Urothelium cell line (cell line): ENCODE measurements at regions not wholly inside any gene's neighbourhood (a gene's known extent, or its start where the extent isn't known, plus 50 kb on each side); places are given as distances from the start of the nearest gene placed in this dataset.
"Not testable (repeated sequence)": the region's sequence is repeated elsewhere in the genome, so short reads cannot be mapped to it uniquely, and the experiment has no call there.

Source experiments
- DNase-seq: peaks from one replicate; pipeline ENCODE4 v3.0.0; 2011; ENCODE audit warnings: low spot score, mixed read lengths
- FAIRE-seq: peaks from 2 replicates; lab custom pipeline; 2011; peaks lifted over from hg19 to GRCh38; lab: Jason Lieb, UNC

DNA sequence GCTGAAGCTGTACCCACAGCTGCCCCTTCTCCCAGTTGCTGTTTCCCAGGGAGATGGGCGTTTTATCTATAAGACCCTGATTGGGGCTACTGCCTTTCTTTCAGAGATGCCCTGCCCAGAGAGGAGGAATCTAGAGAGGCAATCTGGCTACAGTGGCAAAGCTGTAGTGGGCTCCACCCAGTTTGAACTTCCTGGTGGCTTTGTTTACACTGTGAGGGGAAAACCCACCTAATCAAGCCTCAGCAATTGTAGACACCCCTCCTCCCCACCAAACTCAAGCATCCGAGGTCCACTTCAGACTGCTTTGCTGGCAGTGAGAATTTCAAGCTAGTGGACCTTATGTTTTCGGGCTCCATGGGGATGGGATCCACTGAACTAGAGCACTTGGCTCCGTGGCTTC lies 240.4 kb upstream of the AFF2 start:
- FAIRE-seq (no peak), DNase-seq (no peak)

DNA sequence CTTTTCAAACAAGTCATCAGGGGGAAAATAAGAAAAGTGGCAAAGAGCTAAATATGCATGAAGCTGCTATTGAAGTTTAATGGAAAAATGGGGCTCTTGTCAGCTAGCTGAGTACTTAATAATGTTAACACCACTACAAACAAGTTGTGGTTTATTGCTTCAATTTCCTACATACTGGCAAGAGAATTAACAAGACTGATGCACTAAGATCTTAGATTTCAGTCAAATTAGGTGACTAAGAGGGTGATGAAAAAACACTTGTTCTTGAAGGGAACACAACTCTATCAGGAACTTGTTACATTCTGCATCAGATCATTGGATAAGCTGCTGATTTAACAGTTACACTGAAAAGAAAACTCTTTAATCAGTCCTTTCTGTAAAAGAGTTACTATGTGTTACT lies 234.6 kb upstream of the AFF2 start:
- DNase-seq (no peak), FAIRE-seq (no peak)

DNA sequence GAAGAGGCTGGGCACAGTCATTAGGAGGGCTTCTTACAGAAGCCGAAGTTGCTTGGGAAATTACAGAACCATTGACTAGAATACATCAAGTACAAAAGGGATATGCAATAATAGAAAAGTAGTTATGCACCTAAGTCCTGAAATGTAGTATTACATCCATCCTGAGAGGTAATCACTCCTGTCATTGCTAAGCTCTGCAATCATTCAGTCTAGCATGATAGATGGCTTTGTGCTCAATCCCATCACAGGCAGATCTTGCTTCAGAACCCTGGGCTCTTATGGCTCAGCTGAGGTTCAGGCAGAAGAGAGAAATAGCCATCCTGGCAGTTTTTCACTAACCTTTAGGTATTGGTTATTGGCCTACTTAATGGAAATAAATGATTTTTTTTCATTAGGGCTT lies 231.7 kb upstream of the AFF2 start:
- DNase-seq = no peak
- FAIRE-seq = no peak

DNA sequence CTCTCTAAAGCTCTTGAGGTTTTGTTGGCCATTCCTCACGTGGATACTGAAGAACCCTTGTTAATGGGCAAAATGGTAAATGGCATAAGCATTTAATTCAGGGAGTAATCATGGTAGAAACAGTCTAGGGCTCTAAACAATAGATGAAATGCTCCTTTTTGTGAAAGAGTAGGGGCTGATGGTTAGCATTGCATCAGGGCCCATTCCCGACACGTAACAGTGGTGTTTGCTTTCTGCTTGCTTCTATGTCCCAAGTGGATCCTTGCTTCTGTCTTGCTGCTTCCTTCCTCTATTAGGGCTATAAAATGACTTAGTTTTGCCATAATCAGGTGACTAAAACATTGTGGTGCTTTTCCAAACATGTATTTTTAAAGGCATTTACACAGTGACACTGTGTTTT lies 230.9 kb upstream of the AFF2 start:
- no peak for DNase-seq
- FAIRE-seq = no peak

DNA sequence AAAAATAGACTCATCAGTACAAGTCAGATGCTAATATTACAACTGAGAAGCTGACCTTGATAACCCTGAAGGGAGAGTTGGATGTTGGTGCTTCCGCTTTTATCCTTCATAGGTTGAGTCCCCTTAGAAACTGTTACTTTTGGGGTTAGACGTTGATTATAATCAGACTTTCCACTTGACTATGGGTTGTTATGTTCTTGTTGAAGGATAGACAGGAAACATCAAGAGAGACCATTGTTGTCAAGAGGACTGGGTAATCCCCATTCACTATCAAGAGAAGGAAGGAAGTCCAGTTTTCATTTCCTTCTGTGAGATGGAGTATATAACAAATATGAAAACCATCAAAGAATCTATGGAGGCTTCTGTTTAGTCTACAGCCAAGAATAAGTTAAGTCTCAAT lies 229.9 kb upstream of the AFF2 start:
- FAIRE-seq (no peak), DNase-seq (no peak)

DNA sequence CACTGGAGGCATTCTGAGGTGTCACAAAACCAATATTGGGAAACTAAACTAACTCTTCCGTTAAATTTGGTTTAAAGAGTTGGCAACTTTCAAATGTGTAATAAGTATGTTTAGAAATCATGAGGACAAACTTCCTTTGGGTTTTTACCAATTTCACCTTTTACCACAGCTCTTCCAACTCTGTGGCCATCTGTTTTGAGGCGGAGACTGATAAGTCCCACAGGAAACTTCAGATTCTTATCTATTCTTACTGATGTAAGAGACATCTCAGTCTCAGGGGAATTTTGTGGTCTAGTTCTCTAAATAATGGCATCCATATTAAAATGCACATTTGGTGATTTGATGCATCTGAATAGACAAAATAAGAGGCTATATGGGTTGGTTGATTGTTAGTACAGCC lies 229.2 kb upstream of the AFF2 start:
- FAIRE-seq = no peak
- DNase-seq = no peak

DNA sequence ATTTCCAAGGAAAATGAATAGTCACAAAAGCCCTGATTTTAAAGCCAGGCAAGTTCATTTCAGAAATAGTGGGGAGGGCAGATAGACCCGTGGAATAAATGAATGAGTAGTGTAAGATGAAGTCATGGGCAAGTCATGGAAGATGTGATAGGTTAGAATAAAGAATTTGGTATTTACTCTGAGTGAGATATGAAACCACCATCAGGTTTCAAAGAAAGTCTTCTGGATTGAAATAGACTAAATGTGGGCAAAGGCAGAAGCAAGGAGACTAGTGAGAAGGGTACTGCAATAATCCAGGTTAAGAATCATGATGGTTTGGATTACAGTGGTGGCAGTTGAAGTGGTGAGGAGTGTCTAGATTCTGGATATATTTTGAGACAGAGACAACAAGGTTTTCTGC lies 218.5 kb upstream of the AFF2 start:
- FAIRE-seq = no peak

DNA sequence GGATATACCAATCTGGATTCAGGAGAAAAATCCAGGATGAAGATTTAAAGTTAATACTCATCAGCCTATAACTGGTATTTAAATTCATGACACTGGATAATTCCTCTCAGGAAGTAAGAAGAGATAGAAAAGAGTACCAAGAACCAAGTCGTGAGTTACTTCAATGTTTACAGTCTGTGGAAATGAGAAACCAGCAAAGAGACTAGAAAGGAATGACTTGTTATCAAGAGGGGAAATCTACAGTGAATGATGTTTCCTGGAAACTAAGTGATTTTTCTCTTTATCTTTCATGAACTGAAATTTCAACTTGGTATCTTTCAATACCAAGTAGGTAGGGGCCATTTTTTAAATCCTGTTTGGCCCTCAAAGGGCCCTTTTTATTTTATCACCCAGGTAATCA lies 217.9 kb upstream of the AFF2 start:
- FAIRE-seq (no peak), DNase-seq (no peak)

More for the DNA sequence above, 218.5 kb upstream of the AFF2 start:
- no peak for DNase-seq

DNA sequence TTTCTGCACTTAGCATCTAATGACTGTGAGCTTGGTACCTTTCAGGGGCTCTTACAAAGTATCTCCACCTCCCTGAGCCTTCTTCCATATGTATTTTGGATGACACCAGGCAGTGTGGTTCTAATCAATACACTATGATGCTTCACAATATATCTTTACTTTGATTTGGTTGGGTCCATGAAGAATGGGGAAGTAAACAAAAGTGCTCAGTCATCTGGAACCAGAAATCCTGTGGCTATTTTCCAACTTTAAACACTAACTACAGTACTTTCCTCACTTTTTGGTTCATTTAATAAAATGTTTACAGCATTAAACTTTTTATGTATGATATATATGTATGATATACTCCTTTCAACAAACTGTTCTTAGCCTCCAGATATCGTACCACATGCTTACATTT lies 216.4 kb upstream of the AFF2 start:
- DNase-seq = no peak
- no peak for FAIRE-seq

DNA sequence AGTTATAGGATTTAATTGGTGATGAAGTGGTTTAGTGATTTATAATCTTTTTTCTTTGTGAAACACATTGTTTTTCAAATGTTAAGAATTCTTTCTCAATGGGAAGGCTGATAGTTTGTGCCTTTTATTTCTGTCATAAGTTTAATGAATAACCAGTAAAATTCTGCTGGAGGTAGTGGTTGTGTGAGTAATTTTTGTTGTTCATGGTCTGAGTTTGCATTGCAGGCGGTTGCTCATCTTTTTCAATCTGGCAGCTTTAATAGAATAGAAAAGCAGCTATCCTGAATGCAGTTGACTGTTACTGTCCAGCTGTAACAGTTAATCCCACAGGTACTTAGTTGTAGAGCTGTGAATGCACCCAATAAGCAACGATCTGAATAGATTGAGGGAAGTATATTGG lies 215.6 kb upstream of the AFF2 start:
- FAIRE-seq (no peak), DNase-seq (no peak)

DNA sequence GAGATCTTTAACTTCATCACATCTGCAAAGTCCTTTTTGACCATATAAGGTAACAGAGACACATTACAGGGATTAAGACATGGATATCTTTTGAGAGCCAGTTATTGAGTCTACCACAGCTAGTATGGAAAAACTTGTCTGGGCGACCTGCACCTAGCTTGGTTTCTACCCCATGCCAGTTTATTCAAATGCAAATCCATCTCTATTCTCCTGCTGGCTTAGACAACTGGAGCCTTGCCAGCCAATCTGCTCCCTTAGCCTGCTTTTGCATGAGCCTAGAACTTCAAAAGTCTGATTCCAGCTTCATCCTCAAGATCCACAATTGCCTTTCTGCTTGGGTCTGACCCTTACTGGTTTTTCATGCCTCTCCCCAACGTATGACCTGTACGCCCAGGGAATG lies 212.0 kb upstream of the AFF2 start:
- FAIRE-seq (no peak), DNase-seq (no peak)

DNA sequence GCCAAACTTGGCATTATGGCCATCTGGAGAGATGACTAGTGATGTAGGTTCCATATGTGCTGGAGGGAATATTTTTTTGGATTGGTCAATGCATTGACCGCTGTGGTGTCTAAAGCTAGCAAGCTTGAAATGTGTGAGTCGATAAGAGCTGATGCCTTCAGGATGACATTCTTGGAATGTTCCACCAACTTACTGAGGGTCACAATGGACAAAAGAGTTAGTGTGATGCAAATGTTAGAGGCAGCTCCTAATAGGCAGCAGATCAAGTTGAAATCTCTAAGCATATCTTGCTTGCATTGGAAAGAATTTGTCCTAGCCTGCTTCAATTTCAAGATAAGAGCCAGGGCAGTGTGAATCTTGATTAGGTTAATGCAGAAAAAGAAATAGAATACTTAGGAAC lies 210.4 kb upstream of the AFF2 start:
- DNase-seq (no peak), FAIRE-seq (no peak)

DNA sequence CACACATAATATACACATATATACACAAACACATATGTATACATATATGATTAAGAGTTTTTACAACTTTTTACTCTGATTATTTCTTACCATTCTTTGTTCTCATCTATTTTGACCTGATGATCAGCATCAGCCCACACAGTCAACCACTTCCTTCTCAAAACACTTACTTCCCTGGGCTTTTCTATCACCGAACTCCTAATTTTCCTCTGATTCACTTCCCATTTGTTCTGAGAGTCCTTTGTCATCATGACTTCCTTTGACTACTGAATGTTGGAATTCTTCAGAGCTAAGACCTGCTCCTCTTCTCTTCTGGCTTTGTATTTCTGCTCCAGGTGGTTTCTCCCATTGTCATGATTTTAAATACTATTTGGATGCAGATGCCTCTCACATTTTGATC lies 209.5 kb upstream of the AFF2 start:
- FAIRE-seq (no peak), DNase-seq (no peak)

DNA sequence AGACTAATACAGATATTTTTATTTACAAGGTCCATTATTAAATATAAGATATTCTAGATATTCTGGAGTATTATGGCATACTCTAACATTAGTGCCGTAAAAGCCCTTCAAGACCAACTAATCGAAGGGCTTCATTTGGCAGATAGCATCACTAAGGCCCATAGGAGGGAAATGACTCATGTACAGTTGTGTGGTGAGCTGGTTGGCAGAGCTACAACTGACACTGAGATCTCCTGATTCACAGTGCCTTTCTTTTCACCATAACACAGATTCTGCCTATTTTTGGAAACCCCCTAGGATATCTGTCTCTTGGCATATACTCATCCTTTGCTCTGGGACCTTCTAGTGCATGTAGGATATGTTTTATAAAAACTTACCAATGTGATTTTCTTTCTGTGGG lies 201.7 kb upstream of the AFF2 start:
- peak; percentile 2 for DNase-seq
- FAIRE-seq = no peak

DNA sequence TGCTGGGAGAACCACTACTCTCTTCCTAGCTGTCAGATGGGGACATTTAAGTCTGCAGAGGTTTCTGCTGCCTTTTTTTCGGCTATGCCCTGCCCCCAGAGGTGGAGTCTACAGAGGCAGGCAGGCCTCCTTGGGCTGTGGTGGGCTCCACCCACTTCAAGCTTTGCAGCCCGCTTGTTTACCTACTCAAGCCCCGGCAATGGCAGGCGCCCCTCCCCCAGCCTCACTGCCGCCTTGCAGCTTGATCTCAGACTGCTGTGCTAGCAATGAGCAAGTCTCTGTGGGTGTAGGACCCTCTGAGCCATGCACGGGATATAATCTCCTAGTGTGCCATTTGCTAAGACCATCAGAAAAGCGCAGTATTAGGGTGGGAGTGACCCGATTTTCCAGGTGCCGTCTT lies 195.2 kb upstream of the AFF2 start:
- FAIRE-seq = not testable (repeated sequence)

DNA sequence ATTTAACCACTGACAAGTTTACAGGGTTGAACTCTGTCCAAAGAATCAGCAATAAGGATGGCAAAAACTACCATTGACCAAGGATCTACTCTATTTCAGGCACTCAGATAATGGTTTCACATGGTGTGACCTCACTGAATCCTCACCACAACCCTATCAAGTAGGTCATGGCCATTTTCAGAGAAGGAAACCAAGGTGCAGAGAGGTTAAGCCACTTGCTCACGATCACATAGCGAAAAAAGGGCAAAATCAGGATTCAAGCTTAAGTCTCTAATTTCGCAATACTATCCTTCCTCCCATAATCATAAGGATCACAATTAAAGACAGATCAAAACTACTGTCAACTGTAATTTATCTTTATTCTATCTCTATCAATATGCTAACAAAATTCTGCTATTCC lies 191.0 kb upstream of the AFF2 start:
- FAIRE-seq = no peak
- no peak for DNase-seq

More for the DNA sequence above, 195.2 kb upstream of the AFF2 start:
- not testable (repeated sequence) for DNase-seq

DNA sequence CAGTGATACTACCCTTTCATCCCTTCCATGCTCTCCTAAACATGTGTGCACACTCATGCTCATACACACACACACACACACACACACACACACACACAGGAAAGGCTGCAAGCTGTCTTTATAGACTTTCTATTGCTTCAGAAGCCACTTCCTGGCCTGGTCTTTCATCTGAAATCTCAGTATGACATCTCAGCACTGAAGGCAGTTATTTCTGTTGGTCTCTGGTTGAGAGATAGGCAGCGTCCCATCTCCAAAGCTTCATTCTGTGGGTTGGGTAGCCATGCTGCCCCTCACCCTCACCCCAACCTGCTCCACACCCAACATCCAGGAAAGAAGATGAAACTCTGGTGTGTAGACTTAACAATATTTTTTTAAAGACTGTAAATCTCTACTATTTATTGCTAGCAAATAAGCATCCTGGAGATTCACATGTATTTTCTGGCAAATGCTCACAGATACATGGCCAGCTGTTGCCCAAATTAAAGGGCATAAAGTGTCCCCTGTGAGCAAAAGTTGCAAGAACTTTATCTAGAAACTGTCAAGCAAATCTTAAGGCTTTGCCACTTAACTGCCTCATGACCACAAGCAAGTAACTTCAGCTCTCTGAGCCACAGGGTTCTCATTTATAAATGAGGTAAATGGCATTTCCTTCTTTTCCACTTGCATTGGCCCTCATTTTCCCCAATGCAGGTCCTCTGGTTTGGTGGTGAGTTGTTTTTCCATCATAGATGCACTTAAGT lies 189.8 kb upstream of the AFF2 start:
- no peak for DNase-seq
- FAIRE-seq = no peak

DNA sequence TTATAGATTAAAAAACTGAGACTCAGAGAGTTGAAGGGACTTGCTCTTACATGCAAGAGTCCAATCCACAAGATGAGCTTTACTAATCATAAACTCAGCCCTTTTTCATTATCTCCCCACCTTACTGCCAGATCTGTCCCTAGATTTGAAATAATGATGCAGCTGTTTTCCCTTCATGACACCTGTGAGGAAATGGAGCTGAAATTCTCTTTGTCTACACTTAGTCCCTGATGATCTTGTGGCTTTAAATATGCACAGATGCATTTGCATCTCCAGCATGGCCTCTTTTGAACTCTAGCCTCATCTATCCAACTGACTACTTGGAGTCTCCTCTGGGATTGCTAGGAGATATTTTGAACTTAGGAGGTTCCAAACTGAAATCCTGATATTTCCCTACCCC lies 188.9 kb upstream of the AFF2 start:
- FAIRE-seq = no peak

DNA sequence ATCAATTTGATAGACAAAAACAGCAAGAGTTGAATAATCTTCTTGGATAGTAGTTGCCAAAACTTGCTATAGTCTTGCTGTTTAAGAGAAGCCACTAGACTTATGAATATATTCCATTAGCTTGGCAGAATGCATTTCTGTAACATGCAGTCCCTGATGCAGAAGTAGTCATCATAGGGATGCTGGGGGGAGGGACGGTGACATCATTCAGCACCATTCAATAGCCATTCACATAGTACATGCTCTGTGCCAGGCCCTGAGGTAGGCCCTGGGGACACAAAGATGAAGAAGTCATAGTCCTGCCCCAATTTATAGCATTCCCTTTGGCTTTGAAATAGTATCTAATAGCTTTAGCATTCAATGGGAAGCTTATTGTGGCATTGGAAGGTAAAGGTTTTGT lies 185.5 kb upstream of the AFF2 start:
- DNase-seq (no peak), FAIRE-seq (no peak)

More for the DNA sequence above, 188.9 kb upstream of the AFF2 start:
- no peak for DNase-seq

DNA sequence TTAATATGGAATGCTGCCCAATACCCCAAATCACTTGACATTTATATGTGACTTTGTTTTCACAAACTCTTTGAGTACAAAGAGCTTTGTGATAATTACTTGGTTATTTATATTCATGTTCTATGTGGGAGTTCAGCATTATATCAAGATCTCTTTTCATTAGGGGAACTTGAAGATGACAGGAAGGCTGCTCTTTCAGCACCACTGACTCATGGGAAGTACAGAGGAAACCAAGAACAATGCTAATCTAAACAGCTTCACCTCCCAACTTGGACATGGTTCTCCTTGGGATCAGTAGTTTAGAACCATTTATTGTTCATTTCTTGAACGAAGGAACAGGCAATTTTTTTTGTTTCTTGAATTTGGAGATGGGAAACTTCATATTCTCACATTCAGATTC lies 184.0 kb upstream of the AFF2 start:
- DNase-seq (no peak), FAIRE-seq (no peak)

DNA sequence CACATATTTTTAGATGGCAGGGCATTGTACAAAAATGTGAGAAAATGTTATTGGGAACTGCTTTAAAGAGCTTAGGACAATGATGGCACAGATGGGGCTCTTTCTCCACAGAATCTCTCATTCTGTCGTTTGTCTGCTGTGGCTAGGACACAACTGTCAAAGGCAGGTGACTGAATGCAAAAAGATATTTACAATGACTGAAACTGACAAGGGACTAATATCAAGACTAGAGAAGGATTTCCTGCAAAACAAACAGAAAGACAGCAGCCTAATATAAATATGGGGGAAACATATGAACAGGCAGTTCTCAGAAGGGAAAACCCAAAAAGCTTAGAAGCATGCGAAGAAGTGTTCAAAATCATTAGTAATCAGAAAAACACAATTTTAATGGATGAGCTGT lies 177.5 kb upstream of the AFF2 start:
- DNase-seq (no peak), FAIRE-seq (no peak)

DNA sequence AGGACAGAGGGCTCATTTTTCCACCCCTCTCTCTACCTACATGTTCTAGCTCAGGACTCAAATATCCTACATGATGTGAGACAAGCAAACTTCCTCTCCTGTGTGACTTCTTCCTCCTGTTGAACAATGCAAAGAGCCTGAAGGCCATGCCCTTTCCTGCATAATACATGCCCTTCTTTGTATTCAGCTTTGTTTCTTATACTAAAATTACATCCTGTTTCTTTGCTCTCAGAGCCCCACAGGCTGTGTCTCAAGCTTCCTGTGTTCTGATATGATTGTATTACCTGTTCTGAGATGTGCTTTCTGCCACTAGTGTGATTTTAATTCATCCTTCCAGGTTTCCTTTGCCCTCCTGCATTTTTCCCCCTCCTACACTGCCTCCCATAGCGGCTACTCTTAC lies 166.4 kb upstream of the AFF2 start:
- DNase-seq (no peak), FAIRE-seq (no peak)

DNA sequence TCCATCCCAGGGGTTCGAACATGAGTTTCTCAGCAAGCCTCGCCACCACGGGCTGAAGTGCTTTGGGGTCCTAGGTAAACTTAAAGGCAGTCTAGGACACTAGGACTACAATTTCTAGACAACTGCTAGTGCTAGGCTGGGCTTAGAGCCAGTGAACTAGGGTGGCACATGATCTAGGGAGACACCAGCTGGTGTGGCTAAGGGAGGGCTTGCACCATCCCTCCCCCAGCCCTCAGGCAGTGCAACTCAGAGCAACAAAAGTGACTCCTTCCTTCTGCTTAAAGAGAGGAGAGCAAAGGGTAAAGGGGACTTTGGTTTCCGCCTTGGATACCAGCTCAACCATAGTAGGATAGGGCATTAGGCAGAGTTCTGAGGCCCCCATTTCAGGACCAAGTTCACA lies 162.5 kb upstream of the AFF2 start:
- DNase-seq (no peak), FAIRE-seq (no peak)
